GM20000 (cell line): ENCODE measurements at regions not wholly inside any gene's neighbourhood (a gene's known extent, or its start where the extent isn't known, plus 50 kb on each side); places are given as distances from the start of the nearest gene placed in this dataset.

Experiments
- DNase-seq: peaks from one replicate; pipeline ENCODE4 v3.0.0; 2012; ENCODE audit warnings: low spot score
- CTCF ChIP-seq: IDR thresholded peaks from 2 replicates; pipeline ENCODE4 v1.5.1; 2012; ENCODE audit warnings: mild to moderate bottlenecking, control low read depth; ENCODE audit errors: extremely low read depth, missing control alignments

- no peak for TF ChIP-seq CTCF
- DNase-seq: no peak
Measured at GRCh38 chr2:65706411-65706810, 274.0 kb upstream of the SPRED2 start.

GRCh38 chr2:65701191-65701590, 268.8 kb upstream of the SPRED2 start:
- DNase-seq: no peak
- TF ChIP-seq CTCF: no peak

GRCh38 chr2:65700720-65701119, 268.3 kb upstream of the SPRED2 start:
- TF ChIP-seq CTCF: no peak
- DNase-seq: no peak

GRCh38 chr2:65700004-65700651, 267.7 kb upstream of the SPRED2 start:
- TF ChIP-seq CTCF: no peak
- DNase-seq: no peak

- no peak for TF ChIP-seq CTCF
- no peak for DNase-seq
Measured at GRCh38 chr2:65691816-65692215, 259.4 kb upstream of the SPRED2 start.

- DNase-seq: no peak
Measured at GRCh38 chr2:65688141-65688886, 255.9 kb upstream of the SPRED2 start.

More at GRCh38 chr2:65688141-65688886, 255.9 kb upstream of the SPRED2 start:
- TF ChIP-seq CTCF: no peak
